Activated T-cell treated with anti-CD3 and anti-CD28 coated beads, Interleukin-2, amount 50 U/mL, for 4 hours (primary cell): ENCODE measurements at regions not wholly inside any gene's neighbourhood (a gene's known extent, or its start where the extent isn't known, plus 50 kb on each side); places are given as distances from the start of the nearest gene placed in this dataset.

Experiments
- ATAC-seq, 2 donors: fragments of 200-7000 bp; cut with Tn5 transposase; one replicate each; pipeline ENCODE4 v1.10.0; 2021
- DNase-seq: peaks from one replicate; pipeline ENCODE4 v3.0.0-alpha.2; 2020
- H3K27me3 Mint-ChIP-seq: one replicate; pipeline ENCODE4 v1.8.0; 2021; ENCODE audit warnings: low read depth, mixed read lengths
- H3K36me3 Mint-ChIP-seq: one replicate; pipeline ENCODE4 v1.8.0; 2022; ENCODE audit warnings: mixed read lengths; ENCODE audit not compliant: insufficient read depth
- H3K4me1 Mint-ChIP-seq: one replicate; pipeline ENCODE4 v1.8.0; 2021; ENCODE audit warnings: low read depth, mixed read lengths
- H3K4me3 Mint-ChIP-seq: one replicate; pipeline ENCODE4 v1.8.0; 2021; ENCODE audit warnings: mild to moderate bottlenecking, moderate library complexity, mixed read lengths
- H3K9me3 Mint-ChIP-seq: one replicate; pipeline ENCODE4 v1.8.0; 2021; ENCODE audit warnings: mixed read lengths

DNA sequence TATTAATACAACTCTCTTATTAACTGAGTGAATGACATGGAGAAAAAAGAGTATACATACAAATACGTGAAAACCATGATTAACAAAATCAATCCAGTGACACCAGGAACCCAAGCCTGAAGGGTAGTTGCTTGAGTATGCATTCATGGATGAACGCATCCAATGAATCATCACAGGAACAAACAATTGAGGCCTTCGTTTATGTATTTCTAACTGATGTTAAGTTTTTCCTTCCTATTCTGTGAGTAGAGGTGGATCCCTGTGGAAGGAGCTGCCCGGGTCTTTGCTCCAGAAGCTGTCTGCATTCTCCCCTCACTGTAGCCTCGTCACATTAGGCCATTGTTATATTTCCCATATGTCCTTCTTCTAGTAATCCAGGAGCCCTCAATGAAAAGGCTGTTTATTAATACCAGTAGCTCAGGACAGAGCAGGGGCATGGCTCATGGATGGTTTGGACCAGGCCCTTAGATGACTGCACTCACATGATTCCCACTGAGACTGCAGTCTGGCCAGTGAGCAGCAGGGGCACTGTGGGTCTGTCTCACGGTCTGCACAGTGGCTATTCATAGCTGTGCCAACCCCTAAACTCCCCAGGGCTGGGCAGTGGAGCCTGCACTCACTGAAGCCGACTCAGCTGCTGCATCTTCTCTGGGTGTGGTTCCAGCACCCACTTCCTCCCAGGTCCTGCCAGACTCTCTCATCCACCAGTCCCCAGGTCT lies 128.1 kb upstream of the TOP3B start:
- DNase-seq = no peak
- Mint-ChIP-seq H3K27me3 (peaks cover under 1% of the 10 kb centered on the region), H3K4me1 (peaks cover 16% of the 10 kb centered on the region), H3K9me3 (no peaks in the 10 kb centered on the region), H3K36me3 (no peaks in the 10 kb centered on the region), H3K4me3 (no peak overlapping the region)
- ATAC-seq = peak; percentile 83 to 86

DNA sequence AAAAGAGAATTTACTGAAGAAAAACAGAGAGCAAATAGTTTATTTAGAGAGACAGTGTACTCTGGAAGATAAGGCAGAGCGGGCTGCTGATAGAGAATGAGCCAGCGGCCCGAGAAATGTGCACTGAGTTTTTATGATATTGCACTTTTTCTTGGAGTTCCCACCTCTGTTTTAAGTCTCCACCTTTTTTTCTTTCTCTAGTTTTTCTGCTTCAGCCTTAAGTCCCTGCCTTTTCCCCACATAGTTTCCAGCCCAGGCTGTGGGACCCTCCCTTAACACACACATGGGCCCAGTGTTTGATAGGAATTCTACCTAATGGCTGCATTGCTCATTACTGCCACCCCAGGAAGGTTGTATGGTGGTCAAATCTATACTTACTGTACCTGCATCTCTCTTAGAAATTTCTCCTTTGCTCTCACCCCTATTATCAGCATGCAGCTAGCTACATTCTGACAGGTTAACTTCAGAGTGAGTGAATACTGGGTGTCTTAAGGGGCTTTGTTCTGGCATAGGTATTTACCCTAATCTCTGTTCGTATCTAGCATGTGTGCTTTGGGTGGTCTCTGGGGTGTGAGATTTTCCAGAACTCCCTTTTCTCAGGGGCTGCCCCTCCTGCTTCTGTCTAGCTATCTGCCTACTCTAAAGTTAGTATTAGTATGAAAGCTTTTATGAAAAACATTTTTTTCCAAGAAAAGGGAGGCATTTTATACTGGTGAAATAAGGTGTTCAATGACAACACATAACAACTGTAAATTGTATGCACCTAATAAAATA lies 127.3 kb upstream of the TOP3B start:
- DNase-seq = no peak
- H3K4me3 Mint-ChIP-seq = no peak overlapping the region
- no peaks in the 10 kb centered on the region for H3K36me3 Mint-ChIP-seq
- peaks cover 7% of the 10 kb centered on the region for H3K27me3 Mint-ChIP-seq
- H3K4me1 Mint-ChIP-seq = peaks cover 16% of the 10 kb centered on the region
- ATAC-seq = no peak
- no peaks in the 10 kb centered on the region for H3K9me3 Mint-ChIP-seq

DNA sequence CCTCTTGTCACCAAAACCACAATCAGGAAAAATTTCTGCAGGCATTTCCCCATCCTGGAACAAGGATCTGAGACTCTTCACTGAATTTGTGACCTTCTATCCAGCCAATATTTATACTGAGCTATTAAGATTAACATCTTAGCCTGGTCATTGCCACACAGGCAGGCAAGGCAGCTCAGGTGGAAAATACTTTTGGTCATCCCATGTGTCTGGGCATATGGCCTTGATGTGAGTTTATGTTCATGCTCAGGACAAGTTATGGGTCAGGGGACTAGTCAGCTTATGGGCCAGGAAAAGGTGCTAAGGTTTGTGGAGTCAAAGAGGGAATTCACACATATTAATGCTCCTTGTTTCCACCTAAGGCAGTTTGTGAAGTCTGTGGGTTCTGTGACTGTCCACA lies 124.3 kb upstream of the TOP3B start:
- H3K4me3 Mint-ChIP-seq = no peak overlapping the region
- peaks cover 18% of the 10 kb centered on the region for H3K27me3 Mint-ChIP-seq
- DNase-seq (no peak), ATAC-seq (no peak)
- H3K36me3 Mint-ChIP-seq = no peaks in the 10 kb centered on the region
- peaks cover 14% of the 10 kb centered on the region for H3K4me1 Mint-ChIP-seq
- no peaks in the 10 kb centered on the region for H3K9me3 Mint-ChIP-seq

DNA sequence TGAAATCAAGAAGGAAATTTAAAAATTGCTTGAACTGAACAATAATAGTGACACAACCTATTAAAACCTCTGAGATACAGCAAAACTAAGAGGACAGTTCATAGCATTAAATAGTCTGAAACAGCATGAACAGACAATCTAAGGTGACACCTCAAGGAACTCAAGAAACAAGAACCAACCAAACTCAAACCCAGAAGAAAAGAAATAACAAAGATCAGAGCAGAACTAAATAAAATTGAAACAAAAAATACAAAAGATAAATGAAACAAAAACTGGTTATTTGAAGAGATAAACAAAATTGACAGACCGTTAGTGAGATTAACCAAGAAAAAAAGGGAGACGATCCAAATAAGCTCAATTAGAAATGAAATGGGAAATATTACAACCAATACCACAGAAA lies 122.8 kb upstream of the TOP3B start:
- H3K36me3 Mint-ChIP-seq = no peaks in the 10 kb centered on the region
- no peaks in the 10 kb centered on the region for H3K4me1 Mint-ChIP-seq
- no peaks in the 10 kb centered on the region for H3K9me3 Mint-ChIP-seq
- ATAC-seq (no peak), DNase-seq (no peak)
- no peak overlapping the region for H3K4me3 Mint-ChIP-seq
- H3K27me3 Mint-ChIP-seq = peaks cover 18% of the 10 kb centered on the region

DNA sequence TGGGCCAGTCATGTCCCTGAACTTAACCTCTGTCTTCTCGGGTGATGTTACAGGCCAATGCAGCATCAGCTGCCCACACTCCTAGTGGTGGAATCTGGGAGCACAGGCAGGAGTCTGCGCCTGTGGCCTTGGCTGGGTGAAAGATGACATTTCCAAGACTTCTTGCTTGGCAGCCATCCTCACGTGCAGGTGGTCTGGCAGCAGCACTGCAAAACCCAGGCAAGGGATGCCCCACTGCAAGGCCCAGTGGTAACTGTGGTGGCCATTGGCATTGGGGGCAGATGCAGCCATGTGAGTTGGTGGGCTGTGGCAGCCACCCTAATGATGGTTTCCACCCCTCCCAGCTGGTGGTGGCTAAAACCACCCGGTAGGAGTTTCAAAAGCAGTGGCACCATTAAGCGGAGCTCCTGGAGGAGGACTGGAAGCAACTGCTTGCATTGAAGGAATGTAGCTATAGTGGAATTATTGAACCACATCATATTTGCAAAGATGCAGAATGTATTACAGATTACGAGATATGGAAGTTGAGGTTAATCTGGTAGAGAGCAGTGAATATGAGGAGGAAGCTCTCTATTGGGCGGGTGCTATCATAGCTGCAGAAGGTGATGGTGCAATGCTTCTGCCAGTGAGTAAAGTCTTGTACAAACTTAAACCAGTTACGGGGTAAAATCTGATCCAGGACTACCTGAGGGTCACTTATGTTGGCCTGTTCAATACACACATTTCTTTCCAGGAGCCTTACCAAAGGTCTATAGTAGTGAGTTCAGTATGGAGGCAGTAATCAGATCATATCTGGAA lies 120.7 kb upstream of the TOP3B start:
- ATAC-seq (no peak), DNase-seq (no peak)
- Mint-ChIP-seq H3K4me1 (peaks cover 2% of the 10 kb centered on the region), H3K27me3 (peaks cover 18% of the 10 kb centered on the region), H3K9me3 (no peaks in the 10 kb centered on the region), H3K36me3 (no peaks in the 10 kb centered on the region), H3K4me3 (no peak overlapping the region)

DNA sequence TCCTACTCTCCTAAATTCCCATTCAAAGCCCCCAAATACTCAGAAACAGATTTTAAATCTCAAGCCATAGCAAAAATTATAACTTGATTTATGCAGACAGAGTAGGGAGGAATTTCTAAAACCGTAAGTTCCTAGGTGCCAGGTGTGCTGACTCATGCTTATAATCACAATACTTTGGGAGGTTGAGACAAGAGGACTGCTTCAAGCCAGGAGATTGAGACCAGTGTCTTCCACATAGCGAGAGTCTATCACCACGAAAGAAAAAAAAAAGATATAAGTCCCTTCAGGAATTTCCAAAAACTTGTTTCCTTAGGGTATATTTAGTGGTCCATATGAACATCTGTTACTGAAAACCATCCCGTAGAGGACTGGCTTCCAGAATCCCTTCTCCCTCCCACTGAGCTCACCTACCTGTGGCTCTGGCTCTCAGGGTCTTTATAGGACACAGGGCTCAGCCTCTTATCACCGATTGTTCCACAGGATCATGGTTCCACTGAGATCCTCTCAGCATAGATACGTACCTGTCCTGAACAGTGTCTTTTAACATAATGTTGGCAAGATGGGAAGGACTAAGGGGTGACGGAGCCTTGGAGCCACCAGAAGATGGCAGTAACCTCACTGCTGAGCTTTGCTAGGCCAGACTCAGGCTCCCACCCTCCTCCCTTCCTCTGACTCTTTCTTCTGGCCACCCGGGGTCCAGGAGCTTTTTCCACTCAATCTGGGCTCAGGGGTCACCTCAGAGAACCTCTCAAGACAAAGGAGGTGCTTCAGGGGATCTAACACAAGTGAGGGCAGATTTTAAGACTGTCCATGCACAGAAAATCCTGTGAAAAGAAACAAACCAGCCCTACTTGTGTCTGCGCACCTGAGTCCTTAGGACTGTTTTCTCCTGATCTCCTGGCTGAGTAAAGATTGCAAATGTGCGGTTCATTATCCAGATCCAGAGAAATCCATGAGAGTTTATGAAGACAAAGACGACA lies 117.5 kb upstream of the TOP3B start:
- peaks cover 24% of the 10 kb centered on the region for H3K27me3 Mint-ChIP-seq
- DNase-seq = no peak

DNA sequence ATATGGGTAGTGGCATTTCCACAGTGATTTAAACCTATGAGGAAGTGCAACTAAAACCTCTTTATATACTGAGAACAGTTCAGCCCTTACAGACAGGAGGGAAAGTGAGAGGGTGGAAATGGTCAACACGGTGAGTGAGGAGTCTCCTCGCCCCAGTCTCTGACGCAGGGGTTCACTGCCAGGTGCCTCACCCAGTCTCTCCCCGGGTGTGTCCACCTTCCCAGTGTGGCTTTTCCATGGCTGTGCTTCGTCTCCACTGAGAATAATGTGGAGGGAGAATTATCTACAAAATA lies 116.6 kb upstream of the TOP3B start:
- Mint-ChIP-seq H3K4me3 (no peak overlapping the region), H3K36me3 (no peaks in the 10 kb centered on the region), H3K9me3 (no peaks in the 10 kb centered on the region), H3K27me3 (peaks cover 29% of the 10 kb centered on the region), H3K4me1 (peaks cover 2% of the 10 kb centered on the region)
- no peak for ATAC-seq
- DNase-seq = no peak

More for the DNA sequence above, 117.5 kb upstream of the TOP3B start:
- H3K4me3 Mint-ChIP-seq = no peak overlapping the region
- no peaks in the 10 kb centered on the region for H3K36me3 Mint-ChIP-seq
- ATAC-seq = no peak
- H3K9me3 Mint-ChIP-seq = no peaks in the 10 kb centered on the region
- H3K4me1 Mint-ChIP-seq = peaks cover 2% of the 10 kb centered on the region

DNA sequence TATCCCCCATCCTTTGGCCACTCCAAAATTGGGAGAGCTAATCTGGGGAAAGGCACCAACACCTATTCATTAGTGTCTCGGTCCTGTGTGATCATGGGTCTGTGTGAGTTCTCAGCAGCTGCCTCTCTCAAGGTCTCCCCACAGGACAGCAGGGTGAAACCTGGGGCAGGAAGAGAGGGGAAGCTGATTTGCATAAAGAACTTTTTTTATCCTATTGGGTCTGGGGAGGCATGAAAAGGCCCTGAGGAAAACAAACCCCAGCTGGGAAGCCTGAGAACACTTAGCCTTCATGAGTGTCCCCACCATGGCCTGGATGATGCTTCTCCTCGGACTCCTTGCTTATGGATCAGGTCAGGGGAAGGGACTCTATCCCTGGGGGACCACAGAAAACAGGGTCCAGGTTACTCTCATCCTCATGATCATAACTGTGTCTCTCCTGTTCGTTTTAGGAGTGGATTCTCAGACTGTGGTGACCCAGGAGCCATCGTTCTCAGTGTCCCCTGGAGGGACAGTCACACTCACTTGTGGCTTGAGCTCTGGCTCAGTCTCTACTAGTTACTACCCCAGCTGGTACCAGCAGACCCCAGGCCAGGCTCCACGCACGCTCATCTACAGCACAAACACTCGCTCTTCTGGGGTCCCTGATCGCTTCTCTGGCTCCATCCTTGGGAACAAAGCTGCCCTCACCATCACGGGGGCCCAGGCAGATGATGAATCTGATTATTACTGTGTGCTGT lies 116.0 kb upstream of the TOP3B start:
- no peak overlapping the region for H3K4me3 Mint-ChIP-seq

DNA sequence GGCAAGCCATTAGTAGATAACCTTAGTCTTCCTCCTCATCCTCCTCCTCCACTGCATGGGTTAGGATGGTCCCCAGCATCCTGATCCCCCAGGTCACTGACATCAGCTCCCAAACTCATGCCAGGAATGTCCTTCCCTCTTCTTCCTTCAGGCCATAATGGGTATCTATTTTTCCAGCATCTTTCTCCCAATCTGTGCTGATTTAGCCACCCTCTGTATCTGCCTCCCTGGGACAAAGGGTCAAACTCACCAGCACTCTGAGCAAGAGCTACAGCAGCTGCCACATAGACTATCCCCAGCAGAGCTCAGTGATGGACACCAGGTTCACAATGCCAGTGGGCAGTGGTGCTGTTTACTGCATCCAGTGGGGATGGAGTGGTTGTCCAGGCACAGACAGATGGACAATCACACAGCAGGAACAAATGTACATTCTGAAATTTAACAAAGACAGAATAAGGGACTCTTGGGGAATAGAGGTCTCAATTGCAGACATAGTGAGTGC lies 115.2 kb upstream of the TOP3B start:
- DNase-seq (no peak), ATAC-seq (no peak)
- H3K36me3 Mint-ChIP-seq = no peaks in the 10 kb centered on the region
- H3K4me1 Mint-ChIP-seq = peaks cover 2% of the 10 kb centered on the region
- H3K4me3 Mint-ChIP-seq = no peak overlapping the region
- no peaks in the 10 kb centered on the region for H3K9me3 Mint-ChIP-seq
- peaks cover 31% of the 10 kb centered on the region for H3K27me3 Mint-ChIP-seq

More for the DNA sequence above, 116.0 kb upstream of the TOP3B start:
- ATAC-seq (no peak), DNase-seq (no peak)
- Mint-ChIP-seq H3K36me3 (no peaks in the 10 kb centered on the region), H3K4me1 (peaks cover 2% of the 10 kb centered on the region), H3K27me3 (peaks cover 30% of the 10 kb centered on the region), H3K9me3 (no peaks in the 10 kb centered on the region)

DNA sequence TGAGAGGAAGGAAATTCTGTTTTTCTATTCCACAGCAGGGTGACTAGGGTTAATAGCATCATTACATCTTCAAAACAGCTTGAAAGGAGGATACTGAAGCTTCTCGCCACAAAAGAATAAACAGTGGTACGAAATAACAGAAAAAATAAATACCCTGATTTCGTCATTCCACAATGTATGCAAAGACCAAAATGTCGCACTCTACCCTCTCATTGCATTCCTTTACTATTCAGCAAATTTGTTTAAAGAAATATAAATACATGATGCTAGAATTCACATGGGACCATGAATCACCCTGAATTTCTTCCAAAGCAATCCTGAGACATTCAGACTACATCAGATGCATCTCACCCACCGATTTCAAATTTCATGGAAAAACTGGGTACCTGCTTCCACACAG lies 112.3 kb upstream of the TOP3B start:
- peaks cover 2% of the 10 kb centered on the region for H3K4me1 Mint-ChIP-seq
- H3K36me3 Mint-ChIP-seq = no peaks in the 10 kb centered on the region
- no peaks in the 10 kb centered on the region for H3K9me3 Mint-ChIP-seq
- peaks cover 37% of the 10 kb centered on the region for H3K27me3 Mint-ChIP-seq
- no peak for DNase-seq
- ATAC-seq = no peak
- no peak overlapping the region for H3K4me3 Mint-ChIP-seq

DNA sequence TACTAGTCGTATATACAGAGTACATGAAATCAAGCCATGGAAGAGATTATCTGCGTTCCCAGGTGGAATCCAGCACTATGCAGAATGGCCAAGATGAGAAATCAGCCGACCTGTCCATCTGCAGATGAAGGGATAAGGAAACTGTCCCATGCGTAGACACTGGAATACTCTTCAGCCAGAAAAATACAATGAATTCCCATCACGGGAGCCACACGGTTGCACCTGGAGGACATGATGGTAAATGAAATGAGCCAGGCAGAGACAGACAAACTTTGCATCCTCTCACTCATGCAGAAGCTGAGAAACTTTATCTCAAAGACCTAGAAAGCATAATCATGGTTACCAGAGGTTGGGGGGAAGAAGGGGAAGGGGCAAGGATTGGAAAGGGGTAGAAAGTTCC lies 111.9 kb upstream of the TOP3B start:
- no peak for DNase-seq
- H3K27me3 Mint-ChIP-seq = peaks cover 40% of the 10 kb centered on the region
- no peaks in the 10 kb centered on the region for H3K9me3 Mint-ChIP-seq
- H3K36me3 Mint-ChIP-seq = no peaks in the 10 kb centered on the region
- peaks cover 2% of the 10 kb centered on the region for H3K4me1 Mint-ChIP-seq
- no peak overlapping the region for H3K4me3 Mint-ChIP-seq
- ATAC-seq = no peak

DNA sequence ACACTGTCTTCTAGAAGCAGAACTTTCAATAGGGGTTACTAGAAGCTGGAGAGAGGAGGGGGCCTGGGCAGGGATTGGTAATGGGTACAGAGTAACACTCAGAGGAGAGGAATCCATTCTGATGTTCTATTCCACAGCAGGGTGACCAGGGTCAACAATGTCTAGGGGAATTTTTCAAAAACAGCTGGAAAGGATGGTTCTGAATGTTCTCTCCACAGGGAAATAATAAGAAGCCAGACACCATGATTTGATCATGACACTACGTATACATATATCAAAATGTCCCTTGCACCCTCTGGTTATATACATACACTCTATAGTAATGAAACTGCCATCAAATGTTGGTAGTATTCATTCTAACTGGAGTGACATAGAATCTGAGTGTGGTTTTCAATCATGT lies 111.2 kb upstream of the TOP3B start:
- no peaks in the 10 kb centered on the region for H3K9me3 Mint-ChIP-seq
- peaks cover 43% of the 10 kb centered on the region for H3K27me3 Mint-ChIP-seq
- no peaks in the 10 kb centered on the region for H3K36me3 Mint-ChIP-seq
- no peak overlapping the region for H3K4me3 Mint-ChIP-seq
- H3K4me1 Mint-ChIP-seq = no peaks in the 10 kb centered on the region
- DNase-seq = no peak
- no peak for ATAC-seq

DNA sequence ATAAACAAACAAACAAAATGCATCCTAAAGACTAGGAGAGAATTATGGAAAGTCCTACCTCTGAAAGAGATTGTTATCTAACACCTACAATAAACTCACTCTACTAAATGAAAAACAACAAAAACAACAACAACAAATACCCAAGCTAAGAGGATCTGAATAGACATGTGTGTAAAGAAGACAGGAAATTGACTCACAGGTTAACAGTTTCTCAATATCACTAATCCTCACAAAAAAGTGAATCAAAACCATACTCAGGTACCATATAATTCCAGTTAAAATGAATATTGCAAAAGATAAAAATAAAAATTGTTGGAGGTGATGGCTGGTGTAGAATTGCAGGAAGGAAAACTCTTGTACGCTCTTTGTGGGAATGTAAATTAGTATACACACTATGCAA lies 110.4 kb upstream of the TOP3B start:
- Mint-ChIP-seq H3K4me3 (no peak overlapping the region), H3K9me3 (no peaks in the 10 kb centered on the region), H3K27me3 (peaks cover 41% of the 10 kb centered on the region), H3K4me1 (no peaks in the 10 kb centered on the region), H3K36me3 (no peaks in the 10 kb centered on the region)
- ATAC-seq (no peak), DNase-seq (no peak)
